HG02981 (cell line): ENCODE measurements at regions not wholly inside any gene's neighbourhood (a gene's known extent, or its start where the extent isn't known, plus 50 kb on each side); places are given as distances from the start of the nearest gene placed in this dataset.
"Not testable (repeated sequence)": the region's sequence is repeated elsewhere in the genome, so short reads cannot be mapped to it uniquely, and the experiment has no call there.

Experiments used
- ATAC-seq: cut with Tn5 transposase; IDR thresholded peaks from one replicate; pipeline ENCODE4 v1.9.1; 2021; ENCODE audit warnings: mild to moderate bottlenecking, moderate library complexity; ENCODE audit not compliant: unreplicated experiment

DNA sequence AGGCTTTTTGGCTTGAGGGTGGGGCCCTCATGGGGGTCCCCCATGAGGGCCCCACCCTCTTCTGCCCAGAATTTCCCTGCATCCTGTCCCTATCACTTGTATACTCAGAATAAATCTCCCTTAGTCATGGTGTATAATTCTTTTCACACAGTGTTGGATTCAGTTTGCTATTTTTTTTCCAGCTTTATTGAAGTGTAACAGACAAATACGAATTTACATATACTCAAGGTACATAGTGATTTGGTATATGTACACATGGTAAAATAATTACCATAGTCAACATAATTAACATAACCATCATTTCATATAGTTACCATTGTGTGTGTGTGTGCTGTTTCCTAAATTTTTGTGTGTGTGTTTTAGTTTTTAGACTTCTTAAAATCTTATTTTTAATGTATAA lies 289.4 kb downstream of the CNTNAP3B start:
- not testable (repeated sequence) for ATAC-seq

- not testable (repeated sequence) for ATAC-seq
Measured at GRCh38 chr9:41838953-41839352, 290.3 kb downstream of the CNTNAP3B start.

DNA sequence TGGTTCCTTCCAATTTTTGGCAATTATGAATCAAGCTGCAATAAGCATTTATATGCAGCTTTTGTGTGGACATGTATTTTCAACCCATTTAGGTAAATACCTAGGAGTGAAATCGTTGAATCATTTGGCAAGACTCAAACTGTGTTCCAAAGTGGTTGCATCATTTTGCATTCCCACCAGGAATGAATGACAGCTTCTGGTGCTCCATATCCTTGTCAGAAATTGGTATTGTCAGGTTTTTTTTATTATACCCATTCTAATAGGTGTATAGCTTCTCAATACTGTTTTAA lies 290.7 kb downstream of the CNTNAP3B start:
- ATAC-seq, result not testable (repeated sequence)

GRCh38 chr9:41837684-41838561 lies 291.3 kb downstream of the CNTNAP3B start:
- ATAC-seq, result not testable (repeated sequence)

- not testable (repeated sequence) for ATAC-seq
Measured at GRCh38 chr9:41833108-41833507, 296.1 kb downstream of the CNTNAP3B start.

- ATAC-seq, result not testable (repeated sequence)
Measured at GRCh38 chr9:41824723-41825122, 304.5 kb downstream of the CNTNAP3B start.

- ATAC-seq, result not testable (repeated sequence)
Measured at GRCh38 chr9:41802706-41803105, 326.5 kb downstream of the CNTNAP3B start.

DNA sequence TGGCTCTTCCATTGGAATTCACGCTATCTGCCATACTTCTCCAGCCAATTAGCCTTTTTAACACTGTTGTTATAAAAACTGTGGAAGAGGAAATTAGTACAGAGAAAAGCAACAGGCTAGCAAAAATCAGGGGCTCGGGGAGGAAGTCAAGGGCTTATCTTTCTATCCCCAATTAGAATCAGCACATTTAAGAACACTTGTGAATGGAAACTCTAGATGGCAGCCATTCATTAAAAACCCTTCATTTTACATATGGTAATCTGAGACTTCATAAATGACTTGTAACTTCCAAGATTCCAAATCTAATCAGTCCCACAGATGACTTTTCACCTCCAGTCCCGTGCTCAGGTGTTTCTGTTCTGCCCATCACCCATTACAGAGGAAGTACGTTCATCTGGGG lies 330.5 kb downstream of the CNTNAP3B start:
- not testable (repeated sequence) for ATAC-seq

DNA sequence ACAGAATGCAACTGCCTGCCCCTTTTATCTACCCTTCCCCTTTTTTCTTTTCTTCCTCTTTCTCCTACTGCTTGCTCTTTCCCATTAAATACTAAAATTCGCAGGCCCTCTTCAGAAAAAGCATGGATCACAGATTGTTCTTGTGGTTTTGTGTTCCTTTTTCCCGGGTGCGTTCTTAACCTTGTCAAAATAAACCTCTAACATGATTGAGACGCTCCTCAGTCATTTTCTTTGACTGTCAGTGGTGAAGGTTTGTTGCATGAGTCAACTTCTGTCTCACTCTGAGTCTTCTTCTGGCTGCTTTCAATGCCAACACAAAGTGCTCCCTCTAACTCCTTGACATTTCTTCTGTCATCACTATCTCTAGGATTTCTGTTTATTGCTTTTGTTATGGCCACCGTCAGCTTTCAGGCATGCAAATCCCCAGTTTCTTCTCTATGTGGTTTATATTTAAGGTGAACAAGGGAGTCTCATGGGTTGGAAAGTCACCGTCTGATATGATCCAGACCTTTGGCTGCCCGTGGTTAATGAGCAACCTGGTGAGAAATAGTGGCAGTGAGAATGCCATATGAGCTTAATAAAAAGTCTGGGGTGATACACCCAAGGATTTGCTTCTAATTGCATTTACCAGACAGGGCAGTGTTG lies 338.4 kb downstream of the CNTNAP3B start:
- ATAC-seq, result not testable (repeated sequence)

GRCh38 chr9:41790007-41790406 lies 339.2 kb downstream of the CNTNAP3B start:
- ATAC-seq, result not testable (repeated sequence)

GRCh38 chr9:41789387-41789786 lies 339.8 kb downstream of the CNTNAP3B start:
- ATAC-seq, result not testable (repeated sequence)

- ATAC-seq, result not testable (repeated sequence)
Measured at GRCh38 chr9:41787951-41788350, 341.3 kb downstream of the CNTNAP3B start.

- ATAC-seq, result not testable (repeated sequence)
Measured at GRCh38 chr9:41787270-41787669, 342.0 kb downstream of the CNTNAP3B start.

DNA sequence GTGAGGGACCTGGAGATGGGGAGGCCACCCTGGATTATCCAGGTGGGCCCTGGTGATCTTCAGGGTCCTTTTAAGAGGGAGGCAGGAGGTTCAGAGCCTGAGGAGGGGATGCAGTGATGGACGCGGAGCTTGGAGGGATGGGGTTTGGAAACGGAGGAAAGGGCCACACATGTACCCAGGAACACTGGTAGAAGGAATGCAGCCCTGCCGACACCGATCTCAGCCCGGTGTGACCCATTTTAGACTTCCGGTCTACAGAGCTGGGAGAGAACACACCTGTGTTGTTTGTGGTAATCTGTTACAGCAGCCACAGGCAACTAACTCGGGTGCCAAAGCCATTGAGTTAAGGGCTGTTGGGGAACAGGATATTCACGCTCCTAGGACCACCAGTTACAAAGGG lies 345.2 kb downstream of the CNTNAP3B start:
- not testable (repeated sequence) for ATAC-seq

GRCh38 chr9:41783070-41783810 lies 346.0 kb downstream of the CNTNAP3B start:
- not testable (repeated sequence) for ATAC-seq

DNA sequence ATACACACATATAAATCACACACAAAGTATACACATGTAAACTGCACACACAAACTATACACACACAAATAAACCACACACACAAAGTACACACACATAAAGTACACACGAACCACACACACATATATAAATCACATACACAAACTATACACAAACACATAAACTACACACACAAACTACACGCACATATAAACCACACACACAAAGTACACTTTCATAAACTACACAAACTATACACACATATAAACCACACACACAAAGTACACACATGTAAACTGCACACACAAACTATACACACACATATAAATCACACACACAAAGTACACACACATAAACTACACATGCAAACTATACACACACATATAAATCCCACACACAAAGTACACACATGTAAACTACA lies 347.3 kb downstream of the CNTNAP3B start:
- not testable (repeated sequence) for ATAC-seq

GRCh38 chr9:41779897-41780406 lies 349.3 kb downstream of the CNTNAP3B start:
- not testable (repeated sequence) for ATAC-seq

- ATAC-seq, result not testable (repeated sequence)
Measured at GRCh38 chr9:41779192-41779591, 350.0 kb downstream of the CNTNAP3B start.

DNA sequence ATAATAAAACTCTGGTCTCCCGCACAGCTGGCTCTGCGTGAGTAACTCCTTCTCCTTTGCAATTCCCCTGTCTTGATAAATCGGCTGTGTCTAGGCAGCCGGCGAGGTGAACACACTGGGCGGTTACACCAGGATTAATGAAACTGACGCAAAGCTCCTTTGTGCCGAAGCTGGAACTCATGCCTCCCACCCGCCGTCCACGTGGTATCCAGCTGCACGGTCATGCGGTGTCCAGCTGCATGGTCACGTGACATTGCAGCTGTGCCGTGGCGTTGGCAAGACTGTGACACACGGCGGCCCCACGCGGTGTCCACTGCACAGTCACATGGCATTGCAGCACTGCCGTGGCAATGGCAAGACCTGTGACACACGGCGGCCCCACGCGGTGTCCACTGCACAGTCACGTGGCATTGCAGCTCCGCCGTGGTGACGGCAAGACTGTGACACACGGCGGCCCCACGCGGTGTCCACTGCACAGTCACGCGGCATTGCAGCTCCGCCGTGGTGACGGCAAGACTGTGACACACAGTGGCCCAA lies 350.6 kb downstream of the CNTNAP3B start:
- ATAC-seq, result not testable (repeated sequence)

GRCh38 chr9:41777536-41777935 lies 351.7 kb downstream of the CNTNAP3B start:
- ATAC-seq, result not testable (repeated sequence)

DNA sequence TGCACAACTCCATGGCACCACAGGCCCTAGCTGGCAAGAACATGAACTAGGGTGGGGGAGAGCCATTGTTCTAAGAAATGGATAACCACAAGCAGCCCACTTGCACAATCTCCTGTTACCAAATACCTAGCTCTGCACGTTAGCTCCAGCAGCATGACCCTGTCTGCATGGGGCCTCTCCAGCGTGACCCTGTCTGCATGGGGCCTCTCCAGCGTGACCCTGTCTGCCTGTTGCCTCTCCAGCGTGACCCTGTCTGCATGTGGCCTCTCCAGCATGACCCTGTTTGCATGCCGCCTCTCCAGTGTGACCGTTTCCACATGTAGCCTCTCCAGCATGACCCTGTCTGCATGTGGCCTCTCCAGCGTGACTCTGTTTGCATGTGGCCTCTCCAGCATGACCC lies 356.7 kb downstream of the CNTNAP3B start:
- not testable (repeated sequence) for ATAC-seq
